ENCODE measurements at regions not wholly inside any gene's neighbourhood (a gene's known extent, or its start where the extent isn't known, plus 50 kb on each side); places are given as distances from the start of the nearest gene placed in this dataset.
A peak's percentile ranks its signal among the peaks of the same experiment; 100 is the strongest.

DNA sequence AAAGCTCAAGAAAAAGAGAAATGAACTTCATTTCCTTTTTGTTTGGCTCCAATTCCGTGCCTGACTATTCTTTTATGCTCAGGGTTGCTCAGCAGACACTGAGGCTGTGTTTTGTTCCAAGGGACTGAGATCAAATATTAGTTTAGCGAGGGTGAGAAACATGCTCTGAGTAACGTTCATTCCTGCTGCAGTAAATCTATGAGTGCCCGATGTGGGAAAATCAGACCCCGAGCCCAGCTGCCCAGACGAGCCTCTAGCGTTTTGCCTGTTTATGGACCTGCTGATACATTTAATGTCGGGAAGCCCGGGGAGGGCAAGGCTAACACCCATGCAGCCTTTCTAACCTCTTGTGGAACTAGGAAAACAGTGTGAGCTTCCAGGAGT lies 119.2 kb downstream of the VAPA start:
- DNase-seq (ENCODE audit: low read depth), result no peak

DNA sequence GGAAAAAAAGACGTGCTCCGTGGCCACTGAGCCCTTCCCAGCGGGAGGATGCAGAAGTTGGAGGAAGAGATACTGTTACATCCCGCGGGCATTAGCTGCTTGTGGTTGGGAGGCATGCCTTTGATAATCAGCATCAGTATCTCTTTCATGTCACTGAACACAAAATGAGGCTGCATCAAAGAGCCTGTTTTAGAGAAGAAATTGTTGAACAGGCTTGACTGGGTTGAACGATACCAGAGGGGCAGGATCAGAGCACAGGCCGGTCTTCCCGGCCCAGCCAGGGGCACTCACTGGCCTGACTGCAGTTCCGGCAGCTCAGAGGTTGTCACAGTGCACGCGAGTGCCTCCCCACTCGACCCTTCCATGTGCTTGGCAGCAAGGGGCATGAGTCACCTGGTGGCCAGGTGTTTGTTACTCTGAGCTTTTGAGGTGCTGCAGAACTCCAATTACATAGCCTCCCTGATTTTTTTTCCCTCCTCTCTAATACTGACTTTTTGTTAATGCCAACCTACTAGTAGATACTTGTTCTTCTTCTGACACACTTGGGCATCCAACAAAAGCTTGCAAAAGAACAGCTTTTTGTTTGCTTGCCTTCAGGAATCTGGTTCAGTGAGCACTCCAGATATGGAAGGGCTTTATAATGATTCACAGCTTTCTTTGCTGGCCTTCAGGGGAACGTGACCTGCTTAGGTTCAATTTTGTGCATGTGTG lies 121.6 kb downstream of the VAPA start:
- DNase-seq (ENCODE audit: low read depth), result peak; percentile 26

DNA sequence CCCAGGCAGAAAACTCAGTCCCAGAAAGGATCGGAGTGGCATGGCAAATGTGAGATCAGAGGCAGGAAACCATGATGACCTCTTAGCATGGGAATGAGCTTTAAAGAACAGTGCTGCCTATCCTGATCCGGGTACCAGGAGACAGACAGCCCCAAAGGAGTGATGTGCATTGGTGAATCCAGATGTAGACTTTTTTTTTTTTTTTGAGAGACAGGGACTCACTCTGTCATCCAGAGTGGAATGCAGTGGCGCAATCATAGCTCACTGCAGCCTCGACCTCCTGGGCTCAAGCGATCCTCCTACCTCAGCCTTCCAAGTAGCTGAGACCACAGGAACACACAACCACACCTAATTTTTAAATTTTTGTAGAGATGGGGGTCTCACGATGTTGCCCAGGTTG lies 122.7 kb downstream of the VAPA start:
- DNase-seq (ENCODE audit: low read depth), result peak; percentile 19

DNA sequence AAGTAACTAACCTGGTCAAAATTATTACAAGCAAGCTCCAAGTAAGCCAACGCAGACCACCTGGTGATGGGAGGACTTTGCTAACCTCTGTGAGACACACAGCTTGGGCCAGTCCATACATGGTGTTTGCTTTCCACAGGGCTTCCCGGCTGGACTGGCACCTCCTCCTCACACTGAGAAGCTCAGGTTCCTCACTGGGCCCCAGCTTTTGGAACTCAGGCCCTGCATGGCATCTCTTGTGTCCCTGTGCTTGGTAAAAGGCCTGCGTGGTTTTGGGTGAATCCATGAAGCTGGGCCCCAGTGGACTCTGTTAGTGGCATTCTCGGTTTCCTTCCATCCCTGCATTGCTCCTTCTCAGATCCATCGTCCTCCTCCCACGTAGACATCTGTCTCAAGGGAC lies 123.4 kb downstream of the VAPA start:
- DNase-seq (ENCODE audit: low read depth), result no peak

GRCh38 chr18:10038268-10038667 lies 124.5 kb downstream of the VAPA start:
- DNase-seq (ENCODE audit: low read depth), result peak; percentile 20

GRCh38 chr18:10040287-10041011 lies 126.6 kb downstream of the VAPA start:
- DNase-seq (ENCODE audit: low read depth), result peak; percentile 37

- DNase-seq (ENCODE audit: low read depth), result no peak
Observed at GRCh38 chr18:10041180-10041579, 127.4 kb downstream of the VAPA start.

- DNase-seq (ENCODE audit: low read depth), result no peak
Observed at GRCh38 chr18:10042492-10042891, 128.7 kb downstream of the VAPA start.

DNA sequence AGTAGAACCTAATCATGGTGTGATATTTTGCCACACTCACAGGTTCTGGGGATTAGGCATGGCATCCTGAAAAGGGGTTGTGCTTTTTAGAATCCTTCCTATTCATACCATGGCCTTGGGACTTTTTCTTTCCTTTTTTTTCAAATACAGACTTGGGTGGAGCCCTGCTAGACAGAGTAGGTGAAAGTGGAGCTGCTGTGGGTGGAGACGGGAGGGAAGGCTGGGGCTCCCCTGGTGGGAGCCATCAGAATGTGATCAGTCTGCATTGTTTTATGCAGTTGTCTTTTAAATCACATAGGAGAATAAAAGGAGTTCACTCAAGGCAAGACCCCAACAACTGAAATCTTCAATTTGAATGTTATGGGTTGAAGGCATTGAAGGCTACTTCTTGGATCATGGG lies 130.2 kb downstream of the VAPA start:
- DNase-seq (ENCODE audit: low read depth), result no peak

GRCh38 chr18:10045296-10045891 lies 131.6 kb downstream of the VAPA start:
- no peak for DNase-seq (ENCODE audit: low read depth)

- no peak for DNase-seq (ENCODE audit: low read depth)
Observed at GRCh38 chr18:10046178-10046807, 132.5 kb downstream of the VAPA start.

GRCh38 chr18:10047237-10047636 lies 133.4 kb downstream of the VAPA start:
- peak; percentile 62 for DNase-seq (ENCODE audit: low read depth)

DNA sequence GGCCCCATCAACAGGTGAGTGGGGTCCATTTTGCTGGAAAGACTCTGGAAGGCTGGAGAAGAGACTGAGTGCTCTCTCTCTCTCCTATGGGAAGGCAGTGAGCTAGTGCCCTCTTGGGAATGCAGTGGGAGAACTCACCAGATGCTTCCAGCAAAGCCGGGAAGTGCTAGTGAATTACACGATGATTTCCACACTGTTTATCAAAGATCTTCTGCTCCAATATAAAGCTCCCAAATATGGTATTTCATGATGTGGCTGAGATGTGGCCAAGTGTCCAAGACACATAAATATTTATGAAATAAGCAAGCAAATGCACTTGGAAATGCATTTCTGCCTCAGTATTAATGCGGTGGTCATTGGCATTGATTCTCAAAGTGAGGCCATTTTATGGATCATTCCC lies 135.9 kb downstream of the VAPA start:
- no peak for DNase-seq (ENCODE audit: low read depth)

- no peak for DNase-seq (ENCODE audit: low read depth)
Observed at GRCh38 chr18:10050956-10051355, 137.1 kb downstream of the VAPA start.

DNA sequence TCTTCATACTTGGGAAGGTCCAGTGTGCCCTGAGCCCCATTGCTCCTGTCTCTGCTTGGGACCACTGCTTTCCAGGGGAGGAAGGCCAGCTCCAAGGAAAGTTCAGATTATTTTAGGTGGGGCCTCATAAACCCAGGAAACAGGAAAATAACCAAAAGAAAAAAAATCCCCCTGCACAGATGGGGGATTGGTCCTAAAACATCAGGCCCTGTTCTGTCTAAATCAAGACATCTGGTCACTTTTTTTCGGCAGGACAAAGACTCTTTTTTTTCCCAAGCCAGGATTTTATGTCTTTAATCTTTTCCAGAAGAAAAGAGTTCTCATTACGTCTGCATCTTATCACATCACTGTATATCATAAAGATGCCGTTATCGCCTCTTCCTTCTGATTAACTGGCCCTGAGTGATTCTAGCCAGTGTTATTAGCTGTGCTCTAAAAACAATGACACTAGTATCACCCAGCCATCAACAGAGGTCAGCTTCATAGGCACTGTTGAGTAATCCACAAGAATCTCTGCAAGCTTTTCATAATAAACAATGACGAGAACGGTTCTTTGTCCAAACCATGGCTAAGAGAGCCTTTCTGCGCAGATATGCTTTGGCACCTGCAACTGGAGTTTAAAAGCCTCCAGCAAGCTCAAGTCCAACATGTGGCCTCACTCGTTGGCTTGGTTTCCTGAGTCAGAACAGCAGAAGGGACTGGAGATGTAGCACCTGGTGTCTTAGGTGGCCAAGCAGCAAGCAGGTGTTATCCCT lies 138.2 kb downstream of the VAPA start:
- DNase-seq (ENCODE audit: low read depth), result peak; percentile 68

DNA sequence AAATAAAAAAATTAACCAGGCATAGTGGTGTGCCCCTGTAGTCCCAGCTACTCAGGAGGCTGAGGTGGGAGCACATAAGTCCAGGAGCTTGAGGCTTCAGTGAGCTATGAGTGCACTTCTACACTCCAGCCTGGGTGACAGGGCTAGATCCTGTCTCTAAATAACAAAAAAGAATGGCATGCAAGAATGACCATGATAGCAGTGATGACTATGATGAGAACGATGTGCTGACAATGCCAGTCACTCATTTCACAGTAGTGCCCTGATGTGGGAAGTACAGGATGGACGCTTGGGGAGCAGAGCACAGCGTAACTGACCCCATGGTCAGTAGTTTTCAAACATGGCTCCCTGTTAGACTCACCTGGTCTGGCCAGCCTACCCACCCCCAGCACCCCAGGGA lies 139.1 kb downstream of the VAPA start:
- DNase-seq (ENCODE audit: low read depth), result no peak

GRCh38 chr18:10053861-10054260 lies 140.0 kb downstream of the VAPA start:
- DNase-seq (ENCODE audit: low read depth), result no peak

DNA sequence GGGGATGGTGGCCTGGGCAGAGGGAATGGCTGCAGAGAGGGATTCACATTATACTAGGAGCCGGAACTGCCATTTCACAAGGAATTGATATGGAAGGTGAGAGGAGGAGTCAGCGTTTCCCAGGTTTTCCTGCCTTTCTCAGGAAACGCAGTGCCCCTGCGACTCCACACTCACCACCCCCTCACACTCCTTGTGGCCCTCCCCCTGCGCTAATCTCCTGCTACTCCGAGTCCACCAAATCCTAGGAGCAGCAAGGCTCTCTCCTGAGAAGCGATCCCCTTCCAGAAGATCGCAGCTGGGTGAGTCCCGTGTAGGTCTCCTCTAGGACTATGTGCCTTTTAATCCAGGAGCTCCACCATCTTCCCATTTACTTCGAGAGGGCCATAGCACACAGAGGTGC lies 140.6 kb downstream of the VAPA start:
- DNase-seq (ENCODE audit: low read depth), result no peak

GRCh38 chr18:10055125-10055750 lies 141.4 kb downstream of the VAPA start:
- DNase-seq (ENCODE audit: low read depth), result no peak

GRCh38 chr18:10056506-10056905 lies 142.7 kb downstream of the VAPA start:
- DNase-seq (ENCODE audit: low read depth), result no peak

GRCh38 chr18:10057401-10057893 lies 143.6 kb downstream of the VAPA start:
- DNase-seq (ENCODE audit: low read depth), result no peak

All from ELR (cell line).